T-helper 9 cell (primary cell): ENCODE measurements at regions not wholly inside any gene's neighbourhood (a gene's known extent, or its start where the extent isn't known, plus 50 kb on each side); places are given as distances from the start of the nearest gene placed in this dataset.

Experiments used
- DNase-seq: peaks from one replicate; pipeline ENCODE4 v3.0.0-alpha.2; 2020

DNA sequence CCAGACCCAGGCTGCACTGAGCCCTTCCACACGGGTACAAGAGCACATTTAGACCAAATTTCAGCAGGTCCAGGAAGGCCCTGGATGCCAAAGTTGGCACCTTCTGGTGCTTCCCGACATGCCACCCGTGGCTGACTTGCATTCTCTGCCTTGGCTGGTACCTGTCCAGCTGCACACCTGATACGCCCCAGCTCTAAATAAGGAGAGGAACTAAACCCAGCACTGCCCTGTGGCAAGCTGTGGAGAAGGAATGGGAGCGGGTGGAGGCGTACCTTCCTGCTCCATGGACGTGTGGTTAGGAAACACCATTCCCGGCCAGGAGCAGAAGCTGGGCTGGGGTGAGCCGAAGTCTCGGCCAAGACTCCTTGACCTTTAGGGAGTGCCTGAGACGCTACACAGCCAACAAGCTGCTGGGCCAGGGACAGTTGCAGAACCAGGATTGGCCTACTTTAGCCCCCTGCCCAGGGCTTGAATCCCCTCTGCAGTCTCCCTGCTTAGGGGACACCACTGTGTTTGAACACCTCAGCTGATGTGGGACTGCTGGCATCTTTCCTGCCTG lies 86.5 kb upstream of the TAF1B start:
- no peak for DNase-seq

DNA sequence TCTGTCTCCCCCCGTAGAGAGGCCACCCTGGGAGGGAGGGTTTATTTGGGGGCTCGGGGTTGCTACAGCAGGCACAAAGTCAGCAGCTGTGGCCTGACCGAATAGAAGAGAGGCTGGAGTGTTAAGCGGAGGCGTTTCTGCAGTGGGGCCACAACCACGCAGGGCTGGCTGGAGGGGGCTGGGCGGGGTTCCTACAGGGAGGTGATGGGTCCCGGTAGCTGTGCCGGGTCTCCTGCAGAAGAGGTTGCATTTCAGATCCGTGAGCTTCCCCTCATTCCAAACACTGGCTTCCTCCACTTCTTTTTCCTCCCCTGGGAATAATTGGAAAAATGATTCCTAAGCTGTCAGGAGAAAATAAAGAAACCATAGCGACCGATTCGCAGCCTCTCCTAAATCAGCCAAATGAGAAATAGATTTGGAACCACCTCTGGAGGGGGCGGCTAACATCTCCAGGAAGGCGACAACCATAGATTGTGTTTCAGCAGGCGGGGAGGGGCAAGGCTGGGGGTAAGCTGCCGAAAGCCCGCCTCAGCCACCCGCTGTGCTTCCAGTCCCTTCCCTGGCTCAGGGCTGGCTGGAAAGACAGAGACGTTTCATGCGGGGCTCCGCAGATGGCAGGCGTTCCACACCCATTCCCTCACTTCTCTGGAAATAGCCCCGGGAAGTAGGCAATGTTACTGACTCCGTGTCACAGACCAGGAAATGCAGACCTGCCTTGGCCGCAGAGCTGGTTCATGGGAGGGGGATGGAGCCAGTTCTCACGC lies 85.6 kb upstream of the TAF1B start:
- no peak for DNase-seq

DNA sequence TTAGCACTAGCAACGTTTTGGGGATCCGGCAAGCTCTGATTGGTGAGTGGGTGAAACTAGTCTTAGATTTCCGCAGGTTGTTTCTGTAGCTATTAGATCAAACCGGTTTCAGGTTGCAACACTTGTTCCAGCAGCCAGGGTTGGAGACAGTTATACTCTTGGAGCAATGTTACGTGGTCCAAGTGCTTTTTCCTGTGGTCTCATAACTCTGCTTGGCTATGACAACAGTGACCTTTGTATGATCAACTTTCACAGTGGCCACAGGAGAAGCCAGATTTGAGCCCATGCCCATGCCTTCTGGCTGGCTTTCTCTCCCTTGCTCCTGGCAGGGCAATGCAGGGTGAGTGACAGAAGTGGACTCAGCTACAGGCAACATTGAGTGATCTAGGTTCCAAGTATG lies 84.5 kb upstream of the TAF1B start:
- DNase-seq, result no peak

DNA sequence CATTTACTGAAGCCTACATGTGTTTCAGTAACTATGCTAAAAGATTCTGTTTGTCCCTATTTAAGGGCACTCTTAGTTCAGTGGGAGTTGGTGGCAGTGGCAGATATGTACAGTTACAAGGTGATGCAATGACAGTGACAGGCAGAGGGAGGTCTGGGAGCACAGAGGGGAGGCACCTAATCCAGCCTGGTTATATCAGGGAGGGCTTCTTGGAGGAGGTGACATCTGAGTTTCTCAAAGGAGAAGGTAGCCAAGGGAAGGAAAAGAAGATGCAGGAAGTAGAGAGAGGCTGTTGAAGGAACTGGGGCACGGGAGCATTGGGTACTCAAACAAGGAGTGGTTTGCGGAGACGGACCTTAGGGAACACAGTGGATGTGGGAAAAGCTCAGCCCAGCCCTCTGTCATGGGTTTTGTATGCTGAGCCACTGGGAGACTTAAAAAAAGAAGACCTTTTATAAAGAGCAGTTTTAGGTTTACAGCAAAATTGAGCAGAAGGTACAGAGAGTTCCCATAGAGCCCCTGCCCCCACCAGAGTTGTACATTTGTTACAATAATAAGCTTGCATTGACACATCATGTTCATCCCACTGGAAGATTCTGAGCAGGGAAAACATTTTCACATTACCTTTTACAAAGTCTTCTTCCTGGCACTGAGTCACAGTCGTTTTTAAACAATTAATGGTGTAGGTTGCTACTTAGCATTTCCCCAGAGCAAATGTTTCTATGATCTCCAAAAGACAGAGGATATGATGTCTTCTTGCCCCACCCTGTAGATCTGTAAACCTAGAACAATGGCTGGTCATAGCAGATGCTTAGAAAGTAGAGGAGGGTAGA lies 83.0 kb upstream of the TAF1B start:
- no peak for DNase-seq

DNA sequence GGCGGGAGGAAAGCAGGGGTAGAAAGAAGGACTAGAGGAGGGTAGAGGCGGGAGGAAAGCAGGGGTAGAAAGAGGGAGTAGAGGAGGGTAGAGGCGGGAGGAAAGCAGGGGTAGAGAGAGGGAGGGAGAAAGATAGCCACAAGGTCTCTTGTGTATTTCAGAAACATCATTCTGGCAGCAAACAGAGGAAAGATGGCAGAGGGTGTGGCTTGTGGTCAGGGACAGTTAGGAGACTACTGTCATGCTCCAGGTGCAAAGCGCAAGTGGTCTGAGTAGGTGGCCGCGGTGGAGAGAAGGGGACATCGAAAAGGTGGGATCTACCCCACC lies 82.4 kb upstream of the TAF1B start:
- no peak for DNase-seq

DNA sequence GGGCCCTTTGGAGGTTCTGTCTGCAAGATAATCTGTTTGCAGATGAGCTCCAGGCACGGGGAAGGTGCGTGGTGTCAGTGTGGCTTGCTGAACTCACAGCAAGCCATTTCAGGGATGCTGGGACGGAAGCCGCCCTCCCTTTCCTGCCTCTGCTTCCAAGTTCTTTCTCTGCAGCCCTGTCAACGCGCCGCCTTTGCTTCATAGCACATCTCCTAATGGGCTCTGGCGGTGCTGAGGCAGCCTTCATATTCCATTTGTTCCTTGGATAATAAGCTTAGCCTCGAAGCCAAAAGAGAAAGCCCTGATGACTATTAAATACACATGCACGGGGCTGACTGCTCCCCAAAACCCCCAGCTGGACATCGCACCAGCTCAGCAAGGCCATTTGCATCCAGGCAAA lies 81.7 kb upstream of the TAF1B start:
- no peak for DNase-seq

DNA sequence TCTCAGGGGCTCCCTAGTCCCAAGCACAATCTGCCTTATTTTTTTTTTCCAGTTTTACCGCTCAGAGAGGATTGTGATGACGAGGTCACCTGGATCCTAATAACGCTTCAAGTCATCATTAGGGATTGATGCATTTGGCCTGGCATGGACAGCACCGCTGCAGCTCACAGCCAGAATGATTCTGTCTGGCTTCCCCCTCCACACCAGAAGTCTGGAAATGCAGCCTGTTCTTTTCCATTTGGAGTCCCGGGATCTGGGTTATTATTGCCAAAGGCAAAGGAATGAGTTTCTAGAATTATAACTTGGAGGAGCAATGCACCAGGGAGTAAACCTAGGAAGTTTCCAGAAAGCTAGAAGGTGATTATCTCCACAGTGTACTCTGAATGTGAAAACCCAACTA lies 81.1 kb upstream of the TAF1B start:
- DNase-seq, result no peak

DNA sequence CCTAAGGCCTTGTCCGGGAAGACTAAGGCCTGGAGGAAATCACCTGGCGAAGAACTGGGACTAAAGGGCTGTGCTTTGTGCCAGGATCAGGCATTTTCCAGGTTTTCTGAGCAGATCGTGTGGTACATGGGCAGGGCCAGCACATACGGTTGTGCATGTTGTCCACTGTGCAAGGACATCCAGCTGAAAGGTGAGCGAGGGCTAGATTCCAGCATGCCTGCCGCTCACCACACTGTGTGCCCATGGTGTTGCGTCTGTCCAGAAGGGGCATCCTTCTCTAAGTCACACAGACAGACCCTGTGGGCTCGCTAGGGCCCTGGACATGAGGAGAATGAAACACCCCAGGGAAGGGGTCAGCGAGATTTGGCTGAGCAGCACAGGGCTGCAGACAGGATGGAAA lies 80.3 kb upstream of the TAF1B start:
- no peak for DNase-seq

DNA sequence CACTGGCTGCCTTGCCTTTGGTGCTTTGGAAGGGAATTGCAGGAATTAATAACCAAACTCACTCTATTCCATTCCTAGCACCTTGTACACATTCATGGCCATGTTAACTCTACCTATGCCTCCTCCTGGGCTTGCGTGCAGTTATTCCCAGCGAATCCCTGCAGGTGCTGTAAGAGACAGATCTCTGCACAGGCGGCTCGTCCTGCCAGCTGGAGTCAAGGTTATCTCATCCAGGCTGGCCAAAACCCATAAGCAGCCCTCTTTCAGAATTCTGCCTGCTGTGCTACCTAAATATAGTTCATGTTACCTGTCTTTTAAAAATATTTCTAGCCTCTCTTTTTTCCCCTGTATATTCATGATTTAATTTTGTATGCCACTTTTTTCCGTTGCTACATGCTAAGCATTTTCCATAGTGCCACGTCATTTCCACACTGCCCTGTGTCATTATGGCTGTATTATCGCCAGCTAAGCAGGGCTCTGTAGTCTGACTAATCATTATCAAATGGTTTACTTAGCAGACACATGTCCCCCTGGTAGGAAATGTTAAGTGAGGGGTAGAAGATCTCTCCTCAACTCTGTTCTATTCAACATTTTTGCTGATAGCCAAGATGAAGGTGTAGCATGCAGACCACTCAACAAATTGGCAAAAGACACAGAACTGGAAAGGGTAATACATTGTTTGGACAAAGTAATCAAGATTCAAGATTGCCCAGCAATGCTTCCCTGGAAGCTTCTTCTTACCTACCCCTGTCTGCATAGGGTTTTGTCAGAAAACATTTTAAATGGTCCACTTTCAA lies 79.7 kb upstream of the TAF1B start:
- DNase-seq, result no peak

DNA sequence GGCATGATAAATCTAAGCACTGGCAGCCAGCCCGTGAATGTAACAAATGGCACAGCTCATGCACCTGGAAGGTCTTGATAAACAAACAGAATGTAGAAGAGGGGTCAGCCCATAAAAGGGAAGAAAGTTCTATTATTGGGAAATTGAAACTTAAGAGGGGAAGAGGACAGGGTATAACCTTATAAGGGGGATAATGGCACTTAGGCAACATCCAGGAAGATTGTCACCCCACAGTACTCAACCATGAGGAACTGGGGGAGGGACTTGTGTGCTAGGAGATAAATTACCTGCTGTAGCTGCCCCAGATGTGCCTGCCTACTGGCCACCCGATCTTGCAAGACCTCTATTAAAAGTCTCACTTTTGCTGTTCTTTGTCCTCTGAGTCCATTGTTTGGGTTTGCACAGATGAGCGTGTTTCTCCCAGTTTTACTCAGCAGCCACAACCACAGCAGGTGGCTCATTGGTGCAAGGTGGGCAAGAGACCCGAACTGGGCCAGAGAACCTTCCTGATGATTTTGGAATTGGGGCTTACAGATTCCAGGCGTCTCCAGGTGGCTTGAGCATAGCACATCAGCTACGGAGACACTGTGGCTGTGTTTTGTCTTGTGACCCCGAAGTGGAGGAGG lies 79.0 kb upstream of the TAF1B start:
- no peak for DNase-seq

DNA sequence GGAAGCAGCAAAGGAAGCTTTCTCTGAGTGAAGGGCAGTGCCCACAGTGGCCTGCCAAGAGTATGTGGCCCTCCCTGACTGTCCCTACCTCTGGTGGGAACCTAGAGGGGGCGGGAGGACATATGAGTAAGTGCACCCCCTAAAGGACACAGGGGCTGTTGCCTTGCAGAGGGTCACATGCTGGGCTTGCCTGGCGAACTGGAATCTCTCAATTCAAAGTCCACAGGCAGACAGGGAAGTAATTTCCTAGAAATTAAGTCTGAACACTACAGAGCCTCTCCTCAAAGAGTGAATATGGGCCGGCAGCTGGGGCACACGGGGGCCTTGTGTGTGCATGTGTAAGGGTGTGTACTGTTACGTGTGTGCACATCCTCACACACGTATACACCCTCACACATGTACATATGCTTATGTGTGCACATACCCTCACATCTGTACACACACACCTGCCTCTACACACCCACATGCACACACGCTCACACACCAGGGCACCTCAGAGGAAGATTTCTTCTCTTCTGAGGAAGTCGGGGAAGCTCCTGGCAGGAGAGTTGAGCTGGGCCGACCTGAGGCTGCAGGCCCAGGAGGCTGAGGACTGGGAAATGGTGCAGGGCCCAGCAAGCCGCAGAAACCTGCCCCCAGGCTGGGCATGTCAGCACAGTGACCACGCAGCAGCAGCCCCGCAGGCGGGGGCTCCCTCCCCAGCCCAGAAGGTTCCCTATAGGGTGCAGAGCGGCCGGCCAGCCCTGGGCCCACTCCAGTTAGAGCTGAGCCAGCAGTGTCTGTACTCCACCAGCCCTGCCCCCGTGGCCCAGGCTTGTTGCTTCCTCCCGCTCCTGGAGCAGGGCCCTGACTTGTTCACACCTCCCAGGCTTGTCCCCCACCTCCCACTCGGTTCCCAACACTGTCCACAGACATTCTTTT lies 77.4 kb upstream of the TAF1B start:
- DNase-seq, result no peak

DNA sequence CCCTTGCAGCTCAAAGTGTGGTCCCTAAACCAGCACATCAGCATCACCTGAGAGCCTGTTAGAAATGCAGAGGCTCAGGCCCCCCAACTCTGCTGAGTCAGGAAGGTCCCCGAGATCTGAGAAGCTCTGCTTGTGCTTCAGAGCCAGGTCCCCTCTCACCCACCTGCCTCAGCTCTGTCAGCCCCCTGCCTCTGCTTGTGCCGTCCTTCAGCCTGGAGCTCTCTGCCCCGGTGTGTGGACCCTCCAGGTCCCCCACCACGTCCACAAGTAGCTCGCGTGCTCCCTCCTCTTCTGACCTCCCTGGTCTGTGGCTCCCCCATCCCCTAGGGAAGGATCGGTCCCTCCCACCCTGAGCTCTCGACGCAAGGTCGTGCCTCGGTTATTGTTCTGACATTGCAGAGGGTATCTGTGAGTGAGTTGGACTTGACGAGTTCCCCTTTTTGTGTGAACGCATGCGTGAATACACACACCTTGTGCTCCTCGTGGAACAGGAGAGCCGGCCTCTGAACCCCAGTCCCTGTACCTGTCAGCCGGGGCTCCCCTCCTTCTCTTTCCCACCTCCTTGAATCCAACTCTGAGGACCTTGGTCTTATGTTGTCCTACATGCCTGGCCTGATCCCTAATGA lies 75.5 kb upstream of the TAF1B start:
- DNase-seq, result no peak

DNA sequence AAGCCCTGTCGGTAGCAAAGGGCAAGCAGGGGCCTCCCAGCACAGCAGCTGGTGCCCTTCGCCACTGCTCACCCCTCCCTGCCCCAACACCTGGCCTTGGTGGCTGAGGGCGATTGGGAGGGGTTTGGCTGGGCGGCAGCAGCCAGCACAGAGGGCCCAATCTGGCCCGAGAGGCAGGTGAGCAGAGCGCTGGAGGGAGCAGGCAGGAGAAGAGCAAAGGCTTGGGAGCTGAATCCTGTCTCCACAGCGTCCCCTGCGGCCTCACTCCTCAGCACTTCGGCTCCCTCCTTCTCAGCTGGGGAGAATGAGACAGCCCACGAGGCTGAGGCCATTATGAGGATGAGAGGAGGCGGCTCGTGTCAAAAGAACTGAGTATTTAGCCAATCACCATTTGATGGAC lies 74.9 kb upstream of the TAF1B start:
- no peak for DNase-seq

DNA sequence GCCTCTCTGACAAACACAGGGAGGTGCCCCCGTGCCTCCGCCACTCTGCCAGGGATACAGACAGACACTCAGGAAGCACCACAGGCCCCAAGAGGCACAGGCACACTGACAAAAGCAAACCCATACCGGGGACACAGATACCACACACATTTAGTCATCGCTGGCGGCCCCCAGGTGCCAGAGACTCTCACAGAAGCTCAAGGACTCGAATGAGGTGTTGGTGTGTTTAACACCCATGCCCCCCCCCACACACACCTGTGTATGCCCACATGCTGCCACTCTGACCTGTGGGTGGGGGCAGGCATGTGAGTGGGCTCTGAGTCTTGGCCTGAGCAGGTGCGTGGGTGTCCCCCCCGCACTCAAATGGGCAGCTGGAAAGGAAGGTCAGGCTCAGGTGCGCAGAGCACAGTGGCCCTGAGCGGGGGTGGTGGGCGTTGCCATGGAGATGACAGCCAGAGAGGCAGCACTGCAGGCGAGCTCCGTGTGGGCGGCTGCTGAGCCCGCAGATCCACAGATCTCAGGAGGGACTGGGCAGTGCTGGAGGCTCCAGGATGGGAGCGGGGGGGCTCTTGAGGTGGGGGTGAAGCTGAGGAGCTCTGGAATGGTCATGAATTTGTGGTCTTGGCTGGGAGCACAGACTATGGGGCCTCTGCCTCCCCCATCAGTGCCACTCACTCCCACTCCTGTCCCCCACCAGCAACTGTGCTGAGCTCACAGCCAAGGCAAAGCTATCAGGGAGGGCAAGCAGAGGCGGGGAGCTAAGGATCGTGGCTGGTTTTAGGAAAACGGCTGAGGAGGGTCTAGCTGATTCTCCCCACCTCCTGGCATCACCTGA lies 73.9 kb upstream of the TAF1B start:
- DNase-seq, result no peak

DNA sequence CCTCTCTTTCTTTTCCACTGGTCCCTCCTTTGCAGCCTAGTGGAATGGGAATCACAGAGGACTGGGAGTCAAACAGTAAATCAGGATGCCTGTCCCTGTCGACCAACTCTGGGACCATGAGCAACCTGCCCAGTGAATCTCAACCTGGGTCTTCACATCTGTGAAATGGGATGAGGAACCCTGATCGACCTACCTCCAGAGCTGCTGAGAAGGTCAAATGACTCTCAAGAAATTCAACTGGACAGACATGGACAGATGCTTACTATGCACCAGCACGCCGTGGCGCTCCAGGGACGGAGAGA lies 73.3 kb upstream of the TAF1B start:
- DNase-seq, result no peak

DNA sequence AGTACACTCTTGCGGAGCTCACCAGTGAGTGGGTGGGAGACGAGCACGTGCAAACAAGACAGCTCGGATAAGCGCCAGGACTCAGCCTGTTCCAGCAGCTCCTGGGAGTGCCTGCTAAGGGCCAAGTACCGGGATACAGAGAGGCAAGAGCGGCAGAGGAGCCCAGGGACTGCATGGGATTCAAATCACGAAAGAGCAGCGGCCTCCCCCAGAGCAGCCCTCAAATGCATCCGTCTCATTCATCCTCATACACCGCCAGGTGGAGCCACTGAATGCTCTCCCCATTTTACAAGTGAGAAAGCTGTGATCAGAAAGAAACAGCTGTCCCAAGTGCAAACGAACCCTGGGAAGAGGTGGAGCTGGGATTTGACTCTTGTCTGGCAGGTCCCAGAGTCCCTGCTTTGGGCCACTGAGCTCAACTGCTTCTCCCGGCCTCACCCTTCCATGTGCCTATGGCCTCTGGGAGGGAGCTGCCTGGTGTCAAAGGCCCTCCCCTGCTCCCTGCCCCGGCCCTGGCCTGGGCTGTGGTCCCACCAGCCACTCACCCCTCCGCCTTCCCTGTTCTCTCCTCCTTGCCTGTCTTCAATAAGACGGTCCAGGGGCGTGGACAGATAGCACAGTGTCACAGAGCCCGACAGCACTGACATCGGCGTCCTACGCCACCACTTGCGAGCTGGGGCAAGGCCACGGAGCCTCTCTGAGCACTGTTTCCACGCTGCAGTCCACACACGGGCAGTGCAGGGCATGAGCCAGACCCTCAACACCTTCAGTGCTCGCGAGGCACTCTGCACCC lies 72.8 kb upstream of the TAF1B start:
- peak; percentile 48 for DNase-seq

DNA sequence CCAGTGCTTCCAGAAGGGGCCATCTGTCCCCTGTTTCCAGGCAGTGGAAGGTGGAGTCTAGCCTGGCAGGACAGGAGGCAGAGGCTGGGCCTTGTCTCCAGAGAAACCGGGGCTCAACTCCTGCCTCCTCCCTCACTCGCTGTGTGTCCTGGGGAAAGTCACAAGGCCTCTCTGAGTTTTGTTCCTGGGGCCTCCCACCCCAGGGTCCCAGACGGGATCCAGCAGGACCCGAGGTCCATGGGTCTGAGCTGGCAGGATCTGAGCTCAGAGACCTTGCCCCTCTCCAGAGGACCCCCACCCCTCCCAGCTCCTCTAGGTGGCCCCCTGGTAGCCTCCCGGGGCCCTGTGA lies 72.2 kb upstream of the TAF1B start:
- DNase-seq, result no peak

DNA sequence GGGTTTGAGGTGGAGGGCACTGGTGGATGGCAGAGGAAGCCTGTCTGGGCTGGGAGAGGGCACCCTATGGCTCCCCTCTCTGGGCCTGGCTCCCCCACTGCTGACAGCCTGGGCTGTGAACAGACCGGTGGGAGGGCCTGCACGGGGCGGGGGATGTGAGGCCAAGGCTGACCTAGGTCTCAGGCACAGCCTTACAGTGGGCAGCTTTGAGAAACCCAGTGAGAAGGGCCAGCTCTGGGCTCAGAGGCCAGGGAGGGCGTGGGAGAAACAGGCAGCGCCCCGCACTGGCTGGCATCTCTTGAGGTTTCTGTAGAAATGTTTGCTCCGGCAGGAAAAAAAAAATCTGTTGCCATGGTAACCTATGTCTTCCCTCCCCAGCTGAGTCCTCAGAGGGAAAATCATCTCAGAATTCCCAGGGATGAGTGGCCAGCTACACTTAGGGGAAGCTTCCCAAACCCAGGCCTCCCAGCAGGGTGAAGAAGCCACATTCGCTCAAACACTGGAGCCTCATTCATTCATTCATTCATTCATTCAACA lies 71.7 kb upstream of the TAF1B start:
- DNase-seq, result no peak
